ENCODE measurements at regions not wholly inside any gene's neighbourhood (a gene's known extent, or its start where the extent isn't known, plus 50 kb on each side); places are given as distances from the start of the nearest gene placed in this dataset.
"Not testable (repeated sequence)": the region's sequence is repeated elsewhere in the genome, so short reads cannot be mapped to it uniquely, and the experiment has no call there.

DNA sequence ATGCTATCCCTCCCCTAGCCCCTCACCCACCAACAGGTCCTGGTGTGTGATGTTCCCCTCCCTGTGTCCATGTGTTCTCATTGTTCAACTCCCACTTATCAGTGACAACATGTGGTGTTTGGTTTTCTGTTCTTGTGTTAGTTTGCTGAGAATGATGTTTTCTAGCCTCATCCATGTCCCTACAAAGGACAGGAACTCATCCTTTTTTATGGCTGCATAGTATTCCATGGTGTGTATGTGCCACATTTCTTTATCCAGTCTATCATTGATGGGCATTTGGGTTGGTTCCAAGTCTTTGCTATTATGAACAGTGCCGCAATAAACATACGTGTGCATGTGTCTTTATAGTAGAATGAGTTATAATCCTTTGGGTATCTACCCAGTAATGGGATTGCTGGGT is 120.4 kb upstream of the PODXL start:
- H3K9me3 ChIP-seq (ENCODE audit: control insufficient read depth, insufficient read depth, low read depth, low read length); H3K36me3 ChIP-seq (ENCODE audit: control insufficient read depth, insufficient read depth, low read length); H3K27ac ChIP-seq (ENCODE audit: low read depth, low read length); H3K4me1 ChIP-seq (ENCODE audit: control insufficient read depth, insufficient read depth, low read length); H3K9ac ChIP-seq (ENCODE audit: low read length); H3K27me3 ChIP-seq (ENCODE audit: control insufficient read depth, insufficient read depth, low read length); H3K4me3 ChIP-seq (ENCODE audit: low read depth, low read length): not testable (repeated sequence)

DNA sequence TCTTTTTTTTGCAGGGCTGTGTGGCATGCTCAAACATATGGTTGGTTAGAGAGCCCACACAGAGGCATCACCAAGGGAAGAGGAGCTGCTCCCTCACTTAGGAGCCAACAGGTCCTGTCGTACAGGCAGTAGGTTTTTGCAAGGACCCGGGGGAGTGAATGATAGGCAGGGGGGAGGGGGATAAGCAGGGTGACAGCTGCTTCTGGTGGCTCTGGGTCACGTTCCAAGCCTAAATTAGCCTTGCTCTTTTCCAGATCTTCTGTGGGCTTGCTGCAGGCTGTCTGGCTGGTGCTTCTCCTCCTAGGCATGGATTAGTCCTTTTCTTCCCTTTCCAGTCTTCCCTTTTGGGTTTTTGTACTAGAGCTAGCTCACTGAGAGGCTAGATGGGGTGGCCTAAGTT is 117.7 kb upstream of the PODXL start:
- Histone ChIP-seq H3K36me3 (ENCODE audit: control insufficient read depth, insufficient read depth, low read length) (no peaks in the 10 kb centered on the region), H3K9ac (ENCODE audit: low read length) (no peak overlapping the region), H3K27ac (ENCODE audit: low read depth, low read length) (no peak overlapping the region), H3K9me3 (ENCODE audit: control insufficient read depth, insufficient read depth, low read depth, low read length) (no peaks in the 10 kb centered on the region), H3K4me1 (ENCODE audit: control insufficient read depth, insufficient read depth, low read length) (peaks cover 3% of the 10 kb centered on the region; the same call in 1 of the 2 replicates), H3K4me3 (ENCODE audit: low read depth, low read length) (no peak overlapping the region), H3K27me3 (ENCODE audit: control insufficient read depth, insufficient read depth, low read length) (no peaks in the 10 kb centered on the region; the same call in 1 of the 2 replicates)

- H3K9me3 ChIP-seq (ENCODE audit: control insufficient read depth, insufficient read depth, low read depth, low read length), result no peaks in the 10 kb centered on the region
- no peak overlapping the region for H3K9ac ChIP-seq (ENCODE audit: low read length)
- no peaks in the 10 kb centered on the region; the same call in 1 of the 2 replicates for H3K27me3 ChIP-seq (ENCODE audit: control insufficient read depth, insufficient read depth, low read length)
- H3K4me3 ChIP-seq (ENCODE audit: low read depth, low read length), result no peak overlapping the region
- H3K27ac ChIP-seq (ENCODE audit: low read depth, low read length), result no peak overlapping the region
- H3K4me1 ChIP-seq (ENCODE audit: control insufficient read depth, insufficient read depth, low read length), result peaks cover 3% of the 10 kb centered on the region; the same call in 1 of the 2 replicates
- H3K36me3 ChIP-seq (ENCODE audit: control insufficient read depth, insufficient read depth, low read length), result no peaks in the 10 kb centered on the region
These were observed 117.1 kb upstream of the PODXL start for GRCh38 chr7:131673576-131673975.

DNA sequence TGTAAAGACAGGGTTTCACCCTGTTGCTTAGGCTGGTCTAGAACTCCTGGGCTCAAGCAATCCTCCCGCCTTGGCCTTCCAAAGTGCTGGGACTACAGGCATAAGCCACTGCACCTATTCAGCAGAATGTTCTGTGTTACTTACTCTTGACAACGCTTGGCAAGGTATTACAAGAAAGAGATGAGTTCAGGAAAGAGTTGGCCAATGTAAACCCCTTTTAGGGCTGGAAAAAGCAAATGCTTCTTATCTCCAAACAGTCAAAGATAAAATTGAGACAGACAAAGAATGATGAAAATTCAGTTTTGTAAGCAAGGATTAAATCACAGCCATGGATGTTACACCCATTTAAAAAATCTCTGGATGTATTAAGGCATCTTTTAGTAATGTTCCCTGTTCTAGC is 114.0 kb upstream of the PODXL start:
- H3K4me1 ChIP-seq (ENCODE audit: control insufficient read depth, insufficient read depth, low read length), result peaks cover 7% of the 10 kb centered on the region; the same call in 1 of the 2 replicates

DNA sequence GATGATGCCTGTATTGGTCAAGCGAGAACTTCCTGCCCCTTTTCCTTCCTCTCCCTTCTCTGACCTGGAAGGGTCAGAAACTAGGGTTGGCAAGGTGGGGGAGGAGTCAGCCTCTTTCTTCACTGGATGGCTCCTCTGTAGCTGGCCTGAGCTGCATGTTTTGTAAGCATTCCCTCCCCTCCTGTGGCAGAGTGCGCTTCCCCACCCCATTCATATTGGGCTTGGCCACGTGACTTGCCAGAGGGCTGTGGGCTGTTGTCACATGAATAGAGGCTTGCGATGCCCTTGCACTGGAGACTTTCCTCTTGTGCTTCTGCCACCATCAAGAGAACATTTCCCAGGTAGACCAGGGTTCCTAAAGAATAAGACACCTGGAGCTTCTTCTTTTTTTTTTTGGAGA is 111.3 kb upstream of the PODXL start:
- H3K4me1 ChIP-seq (ENCODE audit: control insufficient read depth, insufficient read depth, low read length), result peaks cover 11% of the 10 kb centered on the region
- no peak overlapping the region for H3K27ac ChIP-seq (ENCODE audit: low read depth, low read length)
- no peak overlapping the region for H3K4me3 ChIP-seq (ENCODE audit: low read depth, low read length)
- H3K9me3 ChIP-seq (ENCODE audit: control insufficient read depth, insufficient read depth, low read depth, low read length), result peaks cover 6% of the 10 kb centered on the region; the same call in 1 of the 2 replicates
- no peaks in the 10 kb centered on the region; the same call in 1 of the 2 replicates for H3K27me3 ChIP-seq (ENCODE audit: control insufficient read depth, insufficient read depth, low read length)
- H3K36me3 ChIP-seq (ENCODE audit: control insufficient read depth, insufficient read depth, low read length), result no peaks in the 10 kb centered on the region
- no peak overlapping the region for H3K9ac ChIP-seq (ENCODE audit: low read length)

More for the DNA sequence above, 114.0 kb upstream of the PODXL start:
- no peaks in the 10 kb centered on the region; the same call in 1 of the 2 replicates for H3K27me3 ChIP-seq (ENCODE audit: control insufficient read depth, insufficient read depth, low read length)
- H3K4me3 ChIP-seq (ENCODE audit: low read depth, low read length), result no peak overlapping the region
- no peak overlapping the region for H3K27ac ChIP-seq (ENCODE audit: low read depth, low read length)
- no peak overlapping the region for H3K9ac ChIP-seq (ENCODE audit: low read length)
- H3K36me3 ChIP-seq (ENCODE audit: control insufficient read depth, insufficient read depth, low read length), result no peaks in the 10 kb centered on the region
- H3K9me3 ChIP-seq (ENCODE audit: control insufficient read depth, insufficient read depth, low read depth, low read length), result peaks cover 6% of the 10 kb centered on the region; the same call in 1 of the 2 replicates

GRCh38 chr7:131665021-131665420 is 108.6 kb upstream of the PODXL start:
- Histone ChIP-seq H3K9me3 (ENCODE audit: control insufficient read depth, insufficient read depth, low read depth, low read length) (peaks cover 6% of the 10 kb centered on the region; the same call in 1 of the 2 replicates), H3K27ac (ENCODE audit: low read depth, low read length) (no peak overlapping the region), H3K9ac (ENCODE audit: low read length) (no peak overlapping the region), H3K4me1 (ENCODE audit: control insufficient read depth, insufficient read depth, low read length) (peaks cover 13% of the 10 kb centered on the region), H3K4me3 (ENCODE audit: low read depth, low read length) (no peak overlapping the region), H3K36me3 (ENCODE audit: control insufficient read depth, insufficient read depth, low read length) (no peaks in the 10 kb centered on the region), H3K27me3 (ENCODE audit: control insufficient read depth, insufficient read depth, low read length) (no peaks in the 10 kb centered on the region)

DNA sequence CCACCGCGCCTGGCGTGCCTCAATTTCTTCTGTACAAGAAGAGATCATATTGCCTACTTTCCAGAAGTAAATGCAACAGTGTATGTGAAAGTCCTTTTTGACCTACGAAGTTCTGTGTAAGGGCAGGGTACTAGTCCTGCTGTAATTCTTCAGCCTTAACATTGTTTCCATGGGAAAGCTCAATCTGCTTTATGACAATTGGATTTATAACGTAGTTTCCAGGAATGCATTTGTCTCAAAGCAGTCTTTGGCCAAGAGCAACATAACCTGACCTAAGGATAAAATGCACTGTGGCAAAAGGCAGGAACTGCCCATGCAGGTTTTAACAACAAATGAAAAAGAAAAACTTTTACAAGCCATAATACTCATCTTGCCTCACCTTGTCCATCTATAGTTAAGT is 108.1 kb upstream of the PODXL start:
- H3K4me1 ChIP-seq (ENCODE audit: control insufficient read depth, insufficient read depth, low read length), result peaks cover 13% of the 10 kb centered on the region
- H3K4me3 ChIP-seq (ENCODE audit: low read depth, low read length), result no peak overlapping the region
- peaks cover 6% of the 10 kb centered on the region; the same call in 1 of the 2 replicates for H3K9me3 ChIP-seq (ENCODE audit: control insufficient read depth, insufficient read depth, low read depth, low read length)
- no peak overlapping the region for H3K27ac ChIP-seq (ENCODE audit: low read depth, low read length)
- H3K9ac ChIP-seq (ENCODE audit: low read length), result no peak overlapping the region
- H3K36me3 ChIP-seq (ENCODE audit: control insufficient read depth, insufficient read depth, low read length), result no peaks in the 10 kb centered on the region
- H3K27me3 ChIP-seq (ENCODE audit: control insufficient read depth, insufficient read depth, low read length), result no peaks in the 10 kb centered on the region

- H3K9ac ChIP-seq (ENCODE audit: low read length); H3K4me3 ChIP-seq (ENCODE audit: low read depth, low read length); H3K27ac ChIP-seq (ENCODE audit: low read depth, low read length); H3K27me3 ChIP-seq (ENCODE audit: control insufficient read depth, insufficient read depth, low read length); H3K36me3 ChIP-seq (ENCODE audit: control insufficient read depth, insufficient read depth, low read length); H3K9me3 ChIP-seq (ENCODE audit: control insufficient read depth, insufficient read depth, low read depth, low read length): not testable (repeated sequence)
- H3K4me1 ChIP-seq (ENCODE audit: control insufficient read depth, insufficient read depth, low read length), result peaks cover 15% of the 10 kb centered on the region
These were observed 106.0 kb upstream of the PODXL start for GRCh38 chr7:131662301-131662873.

DNA sequence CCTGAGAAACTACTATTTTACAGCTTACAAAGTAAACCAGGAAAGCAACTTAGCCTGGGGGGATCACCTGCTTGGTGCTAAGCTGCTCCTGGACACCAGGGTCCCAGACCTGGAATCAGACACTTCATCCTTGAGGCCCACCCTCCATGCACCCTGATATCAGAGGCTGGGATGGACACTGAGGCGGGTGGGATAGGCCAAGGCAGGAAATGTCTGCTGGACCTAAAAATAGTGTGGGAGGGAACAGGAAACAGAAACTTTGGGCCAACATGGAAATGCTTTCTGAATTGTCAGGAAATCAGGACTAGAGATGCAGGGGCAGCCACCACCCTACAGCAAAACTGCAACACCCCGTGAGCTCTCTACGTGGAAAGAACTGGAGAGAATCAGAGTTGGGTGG is 101.5 kb upstream of the PODXL start:
- Histone ChIP-seq H3K4me3 (ENCODE audit: low read depth, low read length) (no peak overlapping the region), H3K27me3 (ENCODE audit: control insufficient read depth, insufficient read depth, low read length) (no peaks in the 10 kb centered on the region), H3K9me3 (ENCODE audit: control insufficient read depth, insufficient read depth, low read depth, low read length) (no peaks in the 10 kb centered on the region), H3K4me1 (ENCODE audit: control insufficient read depth, insufficient read depth, low read length) (peaks cover 37% of the 10 kb centered on the region), H3K27ac (ENCODE audit: low read depth, low read length) (no peak overlapping the region), H3K36me3 (ENCODE audit: control insufficient read depth, insufficient read depth, low read length) (no peaks in the 10 kb centered on the region), H3K9ac (ENCODE audit: low read length) (no peak overlapping the region)

DNA sequence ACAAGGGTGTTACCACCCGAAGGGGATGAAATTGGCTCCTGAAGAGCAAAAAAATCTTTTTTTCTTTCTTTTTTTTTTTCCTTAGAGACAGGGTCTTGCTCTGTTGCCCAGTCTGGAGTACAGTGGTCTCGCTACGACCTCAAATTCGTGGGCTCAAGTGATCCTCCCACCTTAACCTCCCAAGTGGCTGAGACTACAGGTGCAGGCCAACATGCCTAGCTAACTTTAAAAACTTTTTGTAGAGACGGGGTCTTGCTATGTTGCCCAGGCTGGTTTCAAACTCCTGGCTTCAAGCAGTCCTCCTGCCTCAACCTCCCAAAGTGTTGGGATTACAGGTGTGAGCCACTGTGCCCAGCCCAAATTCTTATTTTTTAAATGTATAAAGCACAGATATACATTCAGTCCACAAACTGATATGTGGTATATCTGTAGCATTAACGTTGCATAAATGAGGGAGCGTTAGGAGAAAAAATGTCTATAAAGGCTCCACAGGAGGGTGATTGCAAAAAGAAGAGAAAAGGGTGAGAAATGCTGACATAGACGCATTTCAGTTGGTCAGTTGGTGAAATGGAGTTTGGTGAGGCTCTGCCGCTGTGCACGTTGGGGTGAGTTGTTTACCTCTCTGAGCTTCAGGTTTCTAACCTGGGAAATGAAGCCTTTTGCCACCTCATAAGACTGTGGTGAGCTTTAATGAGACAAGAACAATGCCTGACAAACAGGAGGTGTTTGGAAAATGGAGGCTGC is 100.7 kb upstream of the PODXL start:
- no peaks in the 10 kb centered on the region for H3K36me3 ChIP-seq (ENCODE audit: control insufficient read depth, insufficient read depth, low read length)
- H3K9me3 ChIP-seq (ENCODE audit: control insufficient read depth, insufficient read depth, low read depth, low read length), result no peaks in the 10 kb centered on the region
- no peaks in the 10 kb centered on the region for H3K27me3 ChIP-seq (ENCODE audit: control insufficient read depth, insufficient read depth, low read length)
- H3K9ac ChIP-seq (ENCODE audit: low read length), result no peak overlapping the region
- H3K27ac ChIP-seq (ENCODE audit: low read depth, low read length), result no peak overlapping the region
- H3K4me3 ChIP-seq (ENCODE audit: low read depth, low read length), result no peak overlapping the region
- H3K4me1 ChIP-seq (ENCODE audit: control insufficient read depth, insufficient read depth, low read length), result peaks cover 39% of the 10 kb centered on the region

GRCh38 chr7:131655866-131656265 is 99.4 kb upstream of the PODXL start:
- Histone ChIP-seq H3K9ac (ENCODE audit: low read length) (no peak overlapping the region), H3K27ac (ENCODE audit: low read depth, low read length) (no peak overlapping the region), H3K9me3 (ENCODE audit: control insufficient read depth, insufficient read depth, low read depth, low read length) (no peaks in the 10 kb centered on the region), H3K4me1 (ENCODE audit: control insufficient read depth, insufficient read depth, low read length) (peaks cover 40% of the 10 kb centered on the region), H3K36me3 (ENCODE audit: control insufficient read depth, insufficient read depth, low read length) (no peaks in the 10 kb centered on the region), H3K27me3 (ENCODE audit: control insufficient read depth, insufficient read depth, low read length) (no peaks in the 10 kb centered on the region), H3K4me3 (ENCODE audit: low read depth, low read length) (no peak overlapping the region)
